Heart right ventricle (tissue), 16 donors: ENCODE measurements at regions not wholly inside any gene's neighbourhood (a gene's known extent, or its start where the extent isn't known, plus 50 kb on each side); places are given as distances from the start of the nearest gene placed in this dataset.

Experiments used
- ATAC-seq, 8 donors: fragments of 200-7000 bp; cut with Tn5 transposase; one replicate each; pipeline ENCODE4 v1.9.1; 2020; ENCODE audit warnings: mild to moderate bottlenecking in 8 of 8, moderate library complexity in 8 of 8, moderate number of reproducible peaks in 1 of 8
- DNase-seq, 2 donors: peaks; one replicate each; pipeline ENCODE4 v3.0.0-alpha.2; 2020
- H3K27ac ChIP-seq, 10 donors: fragments of 200-600 bp; sonication (generic) in 2 of 10; one replicate each; pipeline versions ENCODE4 v1.5.0 to v1.8.0; 2020 to 2022; ENCODE audit warnings: mild to moderate bottlenecking in 3 of 10
- H3K27me3 ChIP-seq, 7 donors: fragments of 200-600 bp; one replicate each; pipeline ENCODE4 v1.8.0; 2021 to 2022; ENCODE audit warnings: mild to moderate bottlenecking in 2 of 7
- H3K36me3 ChIP-seq, 9 donors: fragments of 200-600 bp; sonication (generic) in 1 of 9; one replicate each; pipeline versions ENCODE4 v1.5.0 to v1.8.0; 2020 to 2022; ENCODE audit warnings: mild to moderate bottlenecking in 2 of 9
- H3K4me1 ChIP-seq, 9 donors: fragments of 200-600 bp; sonication (generic) in 1 of 9; one replicate each; pipeline versions ENCODE4 v1.5.0 to v1.8.0; 2020 to 2022; ENCODE audit warnings: mild to moderate bottlenecking in 4 of 9
- H3K4me3 ChIP-seq, 10 donors: fragments of 200-600 bp; sonication (generic) in 2 of 10; one replicate each; pipeline versions ENCODE4 v1.5.0 to v1.8.0; 2020 to 2022; ENCODE audit warnings: mild to moderate bottlenecking in 7 of 10, moderate library complexity in 2 of 10
- H3K9me3 ChIP-seq, 11 donors: fragments of 200-600 bp in 10 of 11; sonication (generic) in 2 of 11; one replicate each; pipeline versions ENCODE4 v1.5.0 to v1.8.0; 2013 to 2022; ENCODE audit warnings: mild to moderate bottlenecking in 2 of 11, control low read depth in 1 of 11, moderate library complexity in 1 of 11
- CTCF ChIP-seq, 9 donors: fragments of 200-600 bp; sonication (generic) in 2 of 9; IDR thresholded peaks; one replicate each; pipeline versions ENCODE4 v1.5.0 to v1.8.0; 2021 to 2022; ENCODE audit warnings: antibody characterized with exemption in 9 of 9, mild to moderate bottlenecking in 5 of 9, moderate library complexity in 1 of 9
- WGBS, 2 donors: extraction: QIAGEN DNeasy Blood & Tissue Kit; methylation state at CpG; one replicate each; pipeline ENCODE4 v1.1.7; 2013; ENCODE audit warnings: inconsistent platforms in 1 of 2; 5-methylcytosine and 5-hydroxymethylcytosine counted together
- intact Hi-C, 10 donors: fragments of 100-400 bp; cut with DNase I; formaldehyde crosslinking; loops; one replicate each; pipeline versions ENCODE4 v1.11.1 to v1.14.2; 2022
- donor health status: Arrhythmogenic right ventricular cardiomyopathy.
- donor health status: ischemic (EF 13 %, LVEDD 7.1; RV severe dilation, severe dysfunction).
- donor health status: healthy with polysubstance abuse.
- donor health status: DM: no; HTN: yes; CAD: no.
- donor health status: DM: no; HTN: no; CAD: no.
- donor health status: ischemic (EF 25% LVEDD 6.9; RV normal size, moderate dysfunction).
- donor health status: ischemic (EF 25% LVEDD 5.7; RV mildly dilated, moderate dysfunction).
- donor health status: healthy.
- donor health status: DM: yes; HTN: yes; CAD: no.
- donor health status: Ischemic cardiomyopathy.
- donor health status: ischemic (EF 35%, LVEDD 5.7; RV mildly dilated, moderate dysfunction).
- donor health status: nonischemic (EF 11% LVEDD 7.7; RV severe dilation, severe dysfunction).
- donor health status: DM: yes; HTN: yes; CAD: no.
- donor health status: PGD.
- donor health status: ischemic (EF 29% LVEDD 5.4; RV normal size, mild dysfunction).
- donor health status: nonischemic (EF 23%, LVEDD 6.1; RV moderate dilation, normal function).

DNA sequence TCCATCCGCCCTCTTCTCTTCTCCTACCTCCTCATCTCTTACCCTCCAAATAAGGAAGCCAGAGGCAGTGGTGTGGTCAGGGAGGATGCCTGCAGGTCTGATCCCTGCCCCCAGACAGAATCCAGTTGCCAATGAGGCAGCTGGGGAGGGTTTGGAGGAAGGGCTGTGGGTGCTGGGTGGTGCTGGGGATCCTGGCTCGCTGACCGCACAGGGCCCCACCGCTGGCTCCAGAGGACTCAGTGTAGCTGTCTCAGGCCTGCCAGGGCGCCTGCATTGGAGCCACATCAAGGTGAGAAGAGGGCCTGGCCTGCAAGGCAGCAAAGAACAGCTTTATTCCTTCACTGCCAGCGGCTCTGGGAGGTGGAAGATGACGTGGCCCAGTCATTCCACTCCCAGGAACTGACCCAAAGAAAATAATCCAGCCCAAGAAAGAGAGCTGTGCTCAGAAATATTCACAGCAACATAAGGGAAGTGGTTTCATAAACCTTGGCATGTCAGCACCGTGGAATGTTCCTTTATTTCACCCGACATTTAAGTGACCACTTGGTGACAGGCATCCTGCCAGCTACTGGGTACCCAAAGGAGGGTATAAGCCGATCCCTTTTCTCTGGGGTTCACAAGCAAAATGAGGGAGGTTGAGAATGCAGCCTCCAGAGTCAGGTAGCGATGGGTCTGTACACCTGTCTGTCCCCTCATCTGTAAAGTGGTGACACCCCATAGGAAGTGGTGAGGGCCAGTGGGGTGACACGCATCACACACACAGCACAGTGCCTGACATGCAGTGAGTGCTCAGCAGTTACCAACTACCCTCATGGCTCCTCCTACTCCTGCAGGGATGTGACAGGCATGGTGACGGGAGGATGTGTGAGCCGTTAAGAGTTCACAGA, 125.1 kb downstream of the SNX5 start:
- Histone ChIP-seq H3K36me3 (no peaks in the 10 kb centered on the region), H3K27ac (peak overlapping the region; percentile 56 to 90 (median 78)), H3K9me3 (peaks cover 0 to 7% (median 0%) of the 10 kb centered on the region in 11 donors), H3K4me1 (peaks cover 10 to 60% (median 31%) of the 10 kb centered on the region in 9 donors), H3K27me3 (no peaks in the 10 kb centered on the region), H3K4me3 (no peak overlapping the region)
- 62 to 66% methylated on average over 14 of the region's 14 CpGs for WGBS, 2 donors
- ATAC-seq = peak; percentile 57 to 75 (median 68)
- intact Hi-C loops = loop anchor here in 1 of 10 donors (5.0 kb wide), 1 partner anchor 36 kb away; no protein-coding TSS in a partner anchor
- peak; percentile 47 to 69 for DNase-seq
- no peak for TF ChIP-seq CTCF (IDR thresholded peaks at IDR 0.05)

GRCh38 chr20:17841751-17842215, 126.8 kb downstream of the SNX5 start:
- Histone ChIP-seq H3K36me3 (no peaks in the 10 kb centered on the region), H3K27me3 (no peaks in the 10 kb centered on the region), H3K27ac (peak overlapping the region in 9 of 10 donors; percentile 58 to 90 (median 78)), H3K4me3 (no peak overlapping the region), H3K4me1 (peaks cover 10 to 63% (median 42%) of the 10 kb centered on the region in 9 donors), H3K9me3 (peaks cover 0 to 7% (median 0%) of the 10 kb centered on the region in 11 donors)
- DNase-seq (peak; percentile 44 to 71), ATAC-seq (peak; percentile 58 to 82 (median 76))
- no peak for TF ChIP-seq CTCF (IDR thresholded peaks at IDR 0.05)
- WGBS, 2 donors = 66 to 74% methylated on average over 13 of the region's 13 CpGs
- intact Hi-C loops = loop anchor here in 1 of 10 donors (5.0 kb wide), 1 partner anchor 34 kb away; no protein-coding TSS in a partner anchor

- no peak for ATAC-seq
- no peak for TF ChIP-seq CTCF (IDR thresholded peaks at IDR 0.05)
- Histone ChIP-seq H3K27ac (peak overlapping the region in 2 of 10 donors; percentile 77 to 90), H3K9me3 (peaks cover 0 to 7% (median 0%) of the 10 kb centered on the region in 11 donors), H3K4me3 (no peak overlapping the region), H3K27me3 (no peaks in the 10 kb centered on the region), H3K36me3 (no peaks in the 10 kb centered on the region), H3K4me1 (peaks cover 16 to 63% (median 45%) of the 10 kb centered on the region in 9 donors)
- DNase-seq = no peak
- 91 to 96% methylated on average over 5 of the region's 5 CpGs for WGBS, 2 donors
- intact Hi-C loops = loop anchor here in 1 of 10 donors (5.0 kb wide), 1 partner anchor 33 kb away; no protein-coding TSS in a partner anchor
Observed at GRCh38 chr20:17840423-17840822, 128.2 kb downstream of the SNX5 start.

DNA sequence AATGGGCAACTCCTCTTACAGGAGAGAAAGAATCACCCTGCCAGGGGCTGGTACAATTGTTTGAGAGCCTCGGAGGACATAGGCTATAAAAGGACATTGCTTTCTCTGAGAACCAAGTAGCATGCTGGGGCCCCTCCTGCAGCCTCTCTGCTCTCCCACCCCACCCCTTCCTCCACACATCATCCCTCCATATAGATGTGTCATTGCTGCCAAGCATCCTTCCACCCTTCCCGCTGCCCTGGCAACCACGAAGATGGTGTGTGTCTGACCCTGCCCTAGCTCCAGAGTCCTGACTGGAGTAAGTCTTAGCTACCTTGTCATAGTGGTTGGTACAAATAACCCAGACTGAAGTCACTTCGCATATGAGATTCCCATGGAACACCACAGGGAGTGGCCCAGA, 129.7 kb downstream of the SNX5 start:
- no peak for TF ChIP-seq CTCF (IDR thresholded peaks at IDR 0.05)
- peaks cover 17 to 62% (median 51%) of the 10 kb centered on the region in 9 donors for H3K4me1 ChIP-seq

More for the DNA sequence above, 129.7 kb downstream of the SNX5 start:
- no peak for DNase-seq
- Histone ChIP-seq H3K4me3 (no peak overlapping the region), H3K36me3 (no peaks in the 10 kb centered on the region), H3K27me3 (no peaks in the 10 kb centered on the region), H3K9me3 (peaks cover 0 to 7% (median 0%) of the 10 kb centered on the region in 11 donors), H3K27ac (peak overlapping the region in 1 of 10 donors; percentile 21)
- WGBS, 2 donors = 91 to 96% methylated on average over 4 of the region's 4 CpGs
- intact Hi-C loops = loop anchor here in 1 of 10 donors (5.0 kb wide), 2 partner anchors 58 to 157 kb away; partner anchors contain the start of gene RRBP1
- ATAC-seq = no peak
